MM.1S (cell line): ENCODE measurements at regions not wholly inside any gene's neighbourhood (a gene's known extent, or its start where the extent isn't known, plus 50 kb on each side); places are given as distances from the start of the nearest gene placed in this dataset.

Experiments
- CTCF ChIP-seq: fragments of 300-600 bp; sonication (generic); IDR thresholded peaks from 2 replicates; pipeline ENCODE4 v1.5.1; 2016; ENCODE audit warnings: antibody characterized with exemption, low read length, mixed read lengths
- EZH2 ChIP-seq: fragments of 300-600 bp; sonication (generic); optimal IDR thresholded peaks from 2 replicates; pipeline ENCODE3; 2017; ENCODE audit warnings: low read depth, mild to moderate bottlenecking, antibody characterized with exemption, low read length, mixed read lengths

DNA sequence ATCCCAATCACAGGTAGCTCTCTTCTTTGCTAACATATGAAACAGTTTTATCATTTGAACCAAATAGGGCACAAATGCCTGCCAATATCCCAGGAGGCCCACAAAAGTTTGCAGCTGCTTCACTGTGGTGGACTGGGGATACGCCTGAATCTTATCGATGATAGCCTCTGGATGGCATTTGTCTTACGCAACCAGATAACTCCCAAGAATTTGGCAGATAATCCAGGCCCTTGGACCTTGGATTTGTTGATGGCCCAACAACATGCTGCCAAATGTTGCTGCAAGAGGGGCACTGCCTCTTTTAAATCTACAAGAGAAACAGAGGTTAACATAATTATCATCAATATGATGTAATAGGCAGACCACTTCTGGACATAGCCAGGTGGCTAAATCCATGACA lies 587.1 kb upstream of the LRRTM4 start:
- TF ChIP-seq EZH2 (no peak), CTCF (no peak)
